Spinal cord (tissue), 9 donors: ENCODE measurements at regions not wholly inside any gene's neighbourhood (a gene's known extent, or its start where the extent isn't known, plus 50 kb on each side); places are given as distances from the start of the nearest gene placed in this dataset.
A peak's percentile ranks its signal among the peaks of the same experiment; 100 is the strongest.

Experiments used
- DNase-seq, 6 donors: peaks; one replicate each; pipeline versions ENCODE4 v3.0.0 to v3.0.0-alpha.2; 2013 to 2015; ENCODE audit warnings: low spot score in 6 of 6, low read depth in 4 of 6
- H3K27ac ChIP-seq: one replicate; pipeline ENCODE4 v1.5.1; 2013; ENCODE audit warnings: low read depth, low read length, control low read depth
- H3K27me3 ChIP-seq: one replicate; pipeline ENCODE4 v1.6.1; 2013; ENCODE audit warnings: low read length; ENCODE audit not compliant: control insufficient read depth, insufficient read depth
- H3K36me3 ChIP-seq: one replicate; pipeline ENCODE4 v1.6.1; 2013; ENCODE audit warnings: low read length; ENCODE audit not compliant: control insufficient read depth, insufficient read depth
- H3K4me1 ChIP-seq: one replicate; pipeline ENCODE4 v1.6.1; 2013; ENCODE audit warnings: low read length; ENCODE audit not compliant: control insufficient read depth, insufficient read depth
- H3K4me3 ChIP-seq: one replicate; pipeline ENCODE4 v1.5.1; 2013; ENCODE audit warnings: low read depth, low read length, control low read depth
- H3K9me3 ChIP-seq: one replicate; pipeline ENCODE4 v1.6.1; 2013; ENCODE audit warnings: low read length; ENCODE audit not compliant: control insufficient read depth, insufficient read depth
- WGBS: methylation state at CpG from one replicate; pipeline ENCODE4 v1.1.5; 2013; ENCODE audit warnings: missing lambda C conversion rate; ENCODE audit not compliant: insufficient coverage; 5-methylcytosine and 5-hydroxymethylcytosine counted together
- donor health status: healthy.

DNA sequence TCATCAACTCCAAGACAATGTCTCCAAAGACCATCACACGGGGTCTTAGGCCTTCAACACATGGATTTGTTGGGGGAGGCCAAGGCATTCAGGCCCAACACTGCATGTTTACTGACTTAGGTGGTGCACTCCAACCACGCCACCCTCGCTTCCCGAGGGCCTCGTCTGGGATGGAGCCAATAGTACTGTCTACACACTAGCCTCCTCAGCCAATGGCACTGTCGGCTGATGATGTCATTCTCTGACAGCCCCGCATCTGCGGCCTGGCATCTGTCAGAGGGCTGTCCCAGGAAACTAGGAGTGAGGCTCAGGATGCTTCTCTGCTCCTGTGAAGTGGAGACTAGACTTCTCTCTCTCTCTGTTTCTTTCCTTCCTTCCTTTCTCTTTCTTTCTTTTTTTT, 96.6 kb downstream of the TEX26 start:
- Histone ChIP-seq H3K4me3 (no peak overlapping the region), H3K36me3 (no peaks in the 10 kb centered on the region), H3K9me3 (no peaks in the 10 kb centered on the region), H3K4me1 (peaks cover 4% of the 10 kb centered on the region), H3K27ac (no peak overlapping the region), H3K27me3 (no peaks in the 10 kb centered on the region)
- 91% methylated on average over 5 of the region's 8 CpGs for WGBS
- peak in 1 of 6 donors; percentile 39 for DNase-seq

DNA sequence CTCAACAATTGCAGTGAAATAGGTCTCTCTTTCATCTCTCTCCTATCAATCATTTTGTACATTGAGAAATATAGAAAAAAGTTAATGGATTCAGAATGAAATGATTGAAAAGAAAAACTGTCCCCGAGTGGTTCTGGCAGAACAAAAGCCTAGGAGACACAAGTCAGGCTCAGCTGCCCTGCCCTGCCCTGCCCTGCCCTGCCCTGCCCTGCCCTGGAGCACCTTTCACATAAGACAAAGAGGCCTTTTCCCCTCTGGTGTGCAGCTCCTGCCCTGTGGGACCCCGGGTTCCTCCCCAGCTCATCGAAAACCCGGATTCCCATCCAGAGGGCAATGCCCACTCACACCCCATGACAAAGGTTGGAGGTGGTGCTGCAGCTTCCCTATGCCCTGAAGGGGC, 94.7 kb downstream of the TEX26 start:
- no peak overlapping the region for H3K27ac ChIP-seq
- H3K27me3 ChIP-seq: no peaks in the 10 kb centered on the region
- no peaks in the 10 kb centered on the region for H3K36me3 ChIP-seq
- DNase-seq: no peak
- H3K4me1 ChIP-seq: peaks cover 10% of the 10 kb centered on the region
- no peaks in the 10 kb centered on the region for H3K9me3 ChIP-seq
- no peak overlapping the region for H3K4me3 ChIP-seq
- WGBS: 60% methylated on average over 4 of the region's 4 CpGs
